HEK293T (cell line): ENCODE measurements at regions not wholly inside any gene's neighbourhood (a gene's known extent, or its start where the extent isn't known, plus 50 kb on each side); places are given as distances from the start of the nearest gene placed in this dataset.
"Not testable (repeated sequence)": the region's sequence is repeated elsewhere in the genome, so short reads cannot be mapped to it uniquely, and the experiment has no call there.

Experiments
- CTCF ChIA-PET: fragments of 350-600 bp; formaldehyde crosslinking; extraction: SDS; loops from one replicate; lab custom pipeline; 2021; ENCODE audit warnings: antibody characterized with exemption, inconsistent platforms; lab: Yijun Ruan, JAX
- POLR2A ChIA-PET: fragments of 350-600 bp; formaldehyde crosslinking; extraction: SDS; loops from one replicate; lab custom pipeline; 2020; ENCODE audit warnings: antibody characterized with exemption, inconsistent platforms; lab: Yijun Ruan, JAX
- DNase-seq: peaks from one replicate; pipeline ENCODE4 v3.0.0; 2012; ENCODE audit warnings: mixed read lengths; ENCODE audit errors: extremely low spot score
- ARNT ChIP-seq: fragments of 450-650 bp; IDR thresholded peaks from 2 replicates; pipeline ENCODE4 v1.6.1; 2017; ENCODE audit warnings: mild to moderate bottlenecking
- BHLHE40 ChIP-seq: fragments of 450-650 bp; IDR thresholded peaks from 2 replicates; pipeline ENCODE4 v1.6.1; 2016; ENCODE audit warnings: mild to moderate bottlenecking, moderate library complexity, borderline replicate concordance
- CTBP1 ChIP-seq: fragments of 450-650 bp; IDR thresholded peaks from 2 replicates; pipeline ENCODE4 v1.6.1; 2016; ENCODE audit warnings: borderline replicate concordance
- ELF4 ChIP-seq: fragments of 450-650 bp; IDR thresholded peaks from 2 replicates; pipeline ENCODE4 v1.6.1; 2017; ENCODE audit warnings: antibody characterized with exemption
- FOXA1 ChIP-seq: fragments of 450-650 bp; IDR thresholded peaks from 2 replicates; pipeline ENCODE4 v1.6.1; 2016; ENCODE audit warnings: mild to moderate bottlenecking
- FOXK2 ChIP-seq: fragments of 450-650 bp; IDR thresholded peaks from 2 replicates; pipeline ENCODE4 v1.6.1; 2016; ENCODE audit warnings: mild to moderate bottlenecking
- FOXM1 ChIP-seq: fragments of 450-650 bp; IDR thresholded peaks from 2 replicates; pipeline ENCODE4 v1.6.1; 2017; ENCODE audit warnings: mild to moderate bottlenecking, borderline replicate concordance
- HDGF ChIP-seq: fragments of 450-650 bp; IDR thresholded peaks from 2 replicates; pipeline ENCODE4 v1.6.1; 2017; ENCODE audit warnings: antibody characterized with exemption, borderline replicate concordance
- L3MBTL2 ChIP-seq: fragments of 450-650 bp; conservative IDR thresholded peaks from 2 replicates; pipeline ENCODE4 v1.6.1; 2016; ENCODE audit warnings: mild to moderate bottlenecking
- LEF1 ChIP-seq: fragments of 450-650 bp; IDR thresholded peaks from 2 replicates; pipeline ENCODE4 v1.6.1; 2017; ENCODE audit warnings: mild to moderate bottlenecking, borderline replicate concordance
- NFRKB ChIP-seq: fragments of 450-650 bp; IDR thresholded peaks from 2 replicates; pipeline ENCODE4 v1.6.1; 2016; ENCODE audit warnings: mild to moderate bottlenecking, moderate library complexity
- SP1 ChIP-seq: fragments of 450-650 bp; IDR thresholded peaks from 2 replicates; pipeline ENCODE4 v1.6.1; 2017
- SUZ12 ChIP-seq: fragments of 450-650 bp; IDR thresholded peaks from 2 replicates; pipeline ENCODE4 v1.6.1; 2016; ENCODE audit warnings: mild to moderate bottlenecking
- TARDBP ChIP-seq: fragments of 450-650 bp; IDR thresholded peaks from 2 replicates; pipeline ENCODE4 v1.6.1; 2016
- ZNF384 ChIP-seq: fragments of 450-650 bp; IDR thresholded peaks from 2 replicates; pipeline ENCODE4 v1.6.1; 2016
- TF ChIP-seq, protein P1 (sequence below): fragments of 450-650 bp; IDR thresholded peaks from 2 replicates; pipeline ENCODE4 v1.6.1; 2016

DNA sequence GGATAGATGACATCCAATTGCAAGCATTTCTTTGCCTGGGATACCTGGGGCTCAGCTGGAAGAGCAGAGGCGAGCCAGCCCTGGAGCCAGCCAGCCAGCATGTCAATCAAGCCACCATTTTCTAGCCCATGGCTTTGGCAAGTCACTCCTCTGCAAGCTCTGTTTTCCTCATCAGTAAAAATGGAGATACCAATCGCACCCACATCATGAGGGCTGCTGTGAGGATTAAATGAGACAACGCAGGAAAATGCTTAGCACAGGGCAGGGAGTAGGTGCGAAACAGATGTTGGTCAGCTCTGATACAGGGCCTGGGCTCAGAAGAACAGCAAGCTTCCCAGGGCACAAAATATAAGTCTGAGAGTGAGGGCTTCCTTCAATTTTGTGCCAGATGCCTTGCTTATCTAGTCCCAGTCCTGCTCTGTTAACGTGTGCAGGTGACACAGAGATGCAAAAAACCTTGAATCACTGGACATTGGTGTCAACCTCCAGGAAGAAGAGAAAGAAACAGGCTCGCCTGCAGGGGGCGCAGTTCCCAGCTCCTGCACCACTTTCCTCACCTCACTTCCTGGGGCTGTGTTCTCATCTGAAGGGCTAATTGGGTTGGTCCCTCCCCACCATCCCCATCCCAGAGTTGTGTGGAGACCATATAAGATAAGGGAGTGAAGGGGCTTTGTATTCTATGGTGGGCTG lies 72.8 kb upstream of the CACUL1 start:
- no peak for TF ChIP-seq CTBP1
- TF ChIP-seq LEF1: no peak
- ChIA-PET POLR2A (interaction anchor here (1.4 kb wide), 1 partner anchor 73 kb away, joined by 3 read pairs; the partner anchor contains the start of gene CACUL1), CTCF (interaction anchor here (0.7 to 1.6 kb wide), 3 partner anchors 15 to 431 kb away, joined by 3 to 4 read pairs (median 3); no protein-coding TSS in a partner anchor)
- peak; percentile 40 for DNase-seq

DNA sequence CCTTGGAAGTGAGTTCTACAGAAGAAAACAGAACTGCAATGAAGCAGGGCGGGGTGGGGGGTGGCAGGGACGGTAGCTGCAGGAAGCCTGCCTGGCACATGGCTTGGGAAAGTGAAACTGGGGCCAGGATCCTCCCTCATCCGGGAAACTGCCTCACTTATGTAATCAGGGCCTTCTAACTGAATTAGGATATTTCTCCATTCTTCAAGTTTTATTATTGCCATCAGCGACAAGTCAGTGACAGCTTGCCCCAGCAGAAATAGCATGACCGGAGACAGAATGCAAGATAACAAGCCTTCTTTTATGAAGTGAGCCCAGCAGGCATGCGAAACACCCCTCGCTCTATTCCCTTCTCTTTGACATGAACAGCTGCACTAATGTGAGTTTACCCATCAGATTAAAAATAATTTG lies 77.5 kb upstream of the CACUL1 start:
- POLR2A ChIA-PET: no interaction called here
- CTCF ChIA-PET: no interaction called here

DNA sequence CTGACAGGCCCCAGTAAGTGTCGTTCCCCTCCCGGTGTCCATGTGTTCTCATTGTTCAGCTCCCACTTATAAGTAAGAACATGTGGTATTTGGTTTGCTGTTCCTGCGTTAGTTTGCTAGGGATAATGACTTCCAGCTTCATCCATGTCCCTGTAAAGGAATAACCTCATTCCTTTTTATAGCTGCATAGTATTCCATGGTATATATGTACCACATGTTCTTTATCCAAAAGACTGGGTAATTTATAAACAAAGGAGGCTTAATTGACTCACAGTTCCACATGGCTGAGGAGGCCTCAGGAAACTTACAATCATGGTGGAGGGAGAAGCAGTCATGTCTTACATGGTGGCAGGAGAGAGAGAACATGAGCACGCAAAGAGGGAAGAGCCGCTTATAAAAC lies 79.6 kb upstream of the CACUL1 start:
- DNase-seq, CTCF ChIA-PET: not testable (repeated sequence)
- POLR2A ChIA-PET: interaction anchor here (1.0 kb wide), 1 partner anchor 12 kb away, joined by 3 read pairs; no protein-coding TSS in a partner anchor

More for the DNA sequence above, 77.5 kb upstream of the CACUL1 start:
- no peak for TF ChIP-seq ARNT
- no peak for TF ChIP-seq NFRKB
- no peak for TF ChIP-seq TARDBP
- TF ChIP-seq FOXM1: no peak
- TF ChIP-seq CTBP1: no peak
- no peak for TF ChIP-seq LEF1
- no peak for TF ChIP-seq FOXK2
- TF ChIP-seq FOXA1: no peak
- TF ChIP-seq BHLHE40: no peak
- no peak for TF ChIP-seq HDGF
- no peak for TF ChIP-seq ZNF384
- TF ChIP-seq, protein P1, sequence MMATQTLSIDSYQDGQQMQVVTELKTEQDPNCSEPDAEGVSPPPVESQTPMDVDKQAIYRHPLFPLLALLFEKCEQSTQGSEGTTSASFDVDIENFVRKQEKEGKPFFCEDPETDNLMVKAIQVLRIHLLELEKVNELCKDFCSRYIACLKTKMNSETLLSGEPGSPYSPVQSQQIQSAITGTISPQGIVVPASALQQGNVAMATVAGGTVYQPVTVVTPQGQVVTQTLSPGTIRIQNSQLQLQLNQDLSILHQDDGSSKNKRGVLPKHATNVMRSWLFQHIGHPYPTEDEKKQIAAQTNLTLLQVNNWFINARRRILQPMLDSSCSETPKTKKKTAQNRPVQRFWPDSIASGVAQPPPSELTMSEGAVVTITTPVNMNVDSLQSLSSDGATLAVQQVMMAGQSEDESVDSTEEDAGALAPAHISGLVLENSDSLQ: no peak
- no peak for TF ChIP-seq SP1
- TF ChIP-seq SUZ12: no peak
- TF ChIP-seq L3MBTL2: no peak; the same call in 1 of the 2 replicates
- no peak for TF ChIP-seq ELF4
- DNase-seq: no peak

DNA sequence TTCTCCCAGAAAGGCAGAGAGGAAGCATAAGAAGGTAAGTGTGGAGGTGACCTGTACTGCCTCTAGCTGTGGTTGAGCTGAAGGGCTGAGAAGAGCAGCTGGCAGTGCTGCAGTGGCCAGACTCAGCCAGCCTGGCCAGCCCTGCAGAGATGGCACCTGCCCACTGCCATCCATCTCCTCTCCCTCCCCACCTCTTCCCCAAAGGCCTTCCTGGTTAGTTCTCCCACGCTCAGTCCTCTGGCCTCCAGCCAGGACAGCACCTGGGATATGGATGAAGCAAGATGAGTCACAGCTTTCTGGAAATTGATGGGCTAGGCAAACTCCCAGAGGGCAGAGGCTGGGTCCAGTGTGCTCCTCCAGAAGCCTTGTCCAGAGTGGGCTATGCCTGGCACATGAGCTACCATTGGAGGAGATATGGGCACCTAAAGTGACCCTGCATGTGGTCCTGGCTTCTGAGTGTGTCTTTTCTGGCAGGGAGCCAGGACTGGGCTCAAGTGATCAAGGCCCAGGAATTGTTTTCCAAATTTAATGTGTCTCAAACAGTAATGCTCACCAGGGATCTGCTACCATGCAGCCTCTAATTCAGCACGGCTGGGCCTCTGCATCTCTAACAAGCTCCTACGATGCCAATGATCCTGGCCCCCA lies 81.0 kb upstream of the CACUL1 start:
- CTCF ChIA-PET: no interaction called here
- POLR2A ChIA-PET: no interaction called here
- no peak for DNase-seq

DNA sequence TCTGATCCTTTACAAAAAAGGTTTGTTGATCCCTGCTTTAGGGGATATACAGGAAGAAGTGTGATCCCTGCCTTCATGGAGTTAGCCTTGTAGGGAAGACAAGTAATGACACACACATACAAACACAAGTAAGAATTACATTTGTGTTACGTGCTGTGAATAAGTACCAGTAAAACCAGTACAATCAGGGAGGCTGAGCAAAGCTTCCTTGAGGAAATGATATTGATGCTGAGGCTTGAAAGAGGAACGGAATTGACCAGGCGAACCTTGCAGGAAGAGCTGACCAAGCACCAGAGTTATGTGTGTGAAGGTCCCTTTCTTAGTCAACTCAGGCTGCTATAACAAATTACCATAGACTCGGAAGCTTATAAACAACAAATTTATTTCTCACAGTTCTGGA lies 83.6 kb upstream of the CACUL1 start:
- CTCF ChIA-PET: interaction anchor here (0.6 kb wide), 1 partner anchor 19 kb away, joined by 3 read pairs; no protein-coding TSS in a partner anchor
- TF ChIP-seq ELF4 (no peak), ARNT (no peak), FOXM1 (no peak), SP1 (no peak), HDGF (no peak), BHLHE40 (no peak), SUZ12 (no peak), LEF1 (no peak), L3MBTL2 (no peak), NFRKB (no peak)
- TF ChIP-seq, protein P1: no peak
- no peak for DNase-seq
- POLR2A ChIA-PET: no interaction called here

More for the DNA sequence above, 81.0 kb upstream of the CACUL1 start:
- TF ChIP-seq ELF4: no peak
- no peak for TF ChIP-seq LEF1

DNA sequence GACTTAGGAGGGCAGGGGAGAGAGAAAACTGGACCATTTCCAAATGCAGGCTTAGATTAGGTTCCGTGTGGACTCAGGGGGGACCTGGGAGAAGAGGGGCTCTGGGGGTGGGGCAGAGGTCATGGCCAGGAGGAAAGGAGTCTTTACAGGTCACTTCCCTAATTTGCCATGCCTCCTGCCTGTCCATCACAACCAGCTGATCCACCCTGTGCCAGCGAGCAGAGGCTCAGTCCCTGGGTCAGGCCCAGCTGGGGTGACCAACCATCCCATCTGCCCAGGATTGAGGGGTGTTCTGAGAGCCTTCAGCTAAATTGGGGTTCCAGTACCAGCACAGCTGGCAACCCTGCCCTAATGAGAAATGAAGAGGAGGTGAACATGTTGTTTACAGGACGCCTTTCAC lies 84.6 kb upstream of the CACUL1 start:
- ChIA-PET POLR2A (no interaction called here), CTCF (no interaction called here)
- no peak for DNase-seq
- TF ChIP-seq L3MBTL2 (no peak), ELF4 (no peak), FOXM1 (no peak), SUZ12 (no peak), HDGF (no peak), NFRKB (no peak), SP1 (no peak), ARNT (no peak)

DNA sequence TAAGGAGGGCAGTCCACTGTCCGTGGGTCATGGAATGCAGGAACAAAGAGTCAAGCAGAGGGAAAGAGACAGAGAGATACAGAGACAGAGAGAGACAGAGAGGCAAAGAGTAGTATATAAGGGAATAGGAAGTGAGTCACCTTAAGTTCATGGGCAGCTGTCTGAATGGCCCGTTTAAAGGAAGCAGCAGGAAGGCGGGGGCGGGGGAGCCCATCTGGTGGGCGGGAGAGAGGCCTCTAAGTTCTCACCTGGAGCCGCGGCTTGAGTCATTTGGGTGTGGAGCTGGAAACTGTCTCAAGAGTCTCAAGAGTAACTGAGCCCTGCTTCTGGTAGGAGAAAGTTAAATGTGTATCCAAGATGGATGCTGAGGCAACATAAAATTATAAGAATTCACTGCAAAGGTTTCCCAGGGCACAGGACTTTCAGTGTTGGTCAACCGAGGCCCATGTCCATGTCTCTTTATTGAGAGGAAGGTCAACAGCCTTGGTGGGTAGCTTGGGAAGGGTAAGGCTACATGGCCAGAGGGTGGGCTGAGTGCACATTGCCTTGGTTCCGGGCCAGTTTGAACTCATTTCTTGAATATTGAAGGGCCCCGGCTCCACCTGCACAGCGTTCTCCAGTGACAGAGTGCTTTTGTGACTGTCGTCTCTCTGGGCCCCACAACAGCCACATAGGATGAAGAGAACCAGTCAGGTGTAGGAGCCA lies 85.5 kb upstream of the CACUL1 start:
- TF ChIP-seq BHLHE40 (no peak), FOXA1 (no peak), FOXK2 (no peak), HDGF (no peak), ELF4 (no peak), LEF1 (no peak), CTBP1 (no peak), L3MBTL2 (no peak), TARDBP (no peak), ZNF384 (no peak), FOXM1 (no peak), NFRKB (no peak), SP1 (no peak)
- no peak for DNase-seq
- CTCF ChIA-PET: no interaction called here
- POLR2A ChIA-PET: no interaction called here
